ENCODE measurements at regions not wholly inside any gene's neighbourhood (a gene's known extent, or its start where the extent isn't known, plus 50 kb on each side); places are given as distances from the start of the nearest gene placed in this dataset.

GRCh38 chrX:98362630-98363029, 1478.9 kb downstream of the RPA4 start:
- H3K27ac ChIP-seq (ENCODE audit: low read depth, low read length), result no peak overlapping the region
- H3K4me1 ChIP-seq (ENCODE audit: control insufficient read depth in 1 of 2, insufficient read depth in 2 of 2, low read length in 2 of 2), result no peaks in the 10 kb centered on the region
- intact Hi-C loops (cut with micrococcal nuclease), result no loop called here
- POLR2A ChIA-PET, result no interaction called here
- no peaks in the 10 kb centered on the region for H3K27me3 ChIP-seq (ENCODE audit: insufficient read depth, low read length)
- H3K9me2 ChIP-seq (ENCODE audit: insufficient read depth), result no peaks in the 10 kb centered on the region
- no peak for TF ChIP-seq TCF7L2 (IDR thresholded peaks at IDR 0.05; ENCODE audit: borderline replicate concordance, extremely low read depth, insufficient read depth, insufficient read length)
- no peak for TF ChIP-seq POLR2A (IDR thresholded peaks at IDR 0.05; ENCODE audit: borderline replicate concordance, extremely low read depth, insufficient read depth, insufficient read length)
- TF ChIP-seq EZH2phosphoT487 (IDR thresholded peaks at IDR 0.05; ENCODE audit: borderline replicate concordance), result no peak
- no peak for TF ChIP-seq FOSL1 (IDR thresholded peaks at IDR 0.05; ENCODE audit: low read depth)
- TF ChIP-seq, protein P1, sequence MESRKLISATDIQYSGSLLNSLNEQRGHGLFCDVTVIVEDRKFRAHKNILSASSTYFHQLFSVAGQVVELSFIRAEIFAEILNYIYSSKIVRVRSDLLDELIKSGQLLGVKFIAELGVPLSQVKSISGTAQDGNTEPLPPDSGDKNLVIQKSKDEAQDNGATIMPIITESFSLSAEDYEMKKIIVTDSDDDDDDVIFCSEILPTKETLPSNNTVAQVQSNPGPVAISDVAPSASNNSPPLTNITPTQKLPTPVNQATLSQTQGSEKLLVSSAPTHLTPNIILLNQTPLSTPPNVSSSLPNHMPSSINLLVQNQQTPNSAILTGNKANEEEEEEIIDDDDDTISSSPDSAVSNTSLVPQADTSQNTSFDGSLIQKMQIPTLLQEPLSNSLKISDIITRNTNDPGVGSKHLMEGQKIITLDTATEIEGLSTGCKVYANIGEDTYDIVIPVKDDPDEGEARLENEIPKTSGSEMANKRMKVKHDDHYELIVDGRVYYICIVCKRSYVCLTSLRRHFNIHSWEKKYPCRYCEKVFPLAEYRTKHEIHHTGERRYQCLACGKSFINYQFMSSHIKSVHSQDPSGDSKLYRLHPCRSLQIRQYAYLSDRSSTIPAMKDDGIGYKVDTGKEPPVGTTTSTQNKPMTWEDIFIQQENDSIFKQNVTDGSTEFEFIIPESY (IDR thresholded peaks at IDR 0.05; ENCODE audit: extremely low read depth, insufficient replicate concordance, low read length), result no peak
- TF ChIP-seq, protein P2, sequence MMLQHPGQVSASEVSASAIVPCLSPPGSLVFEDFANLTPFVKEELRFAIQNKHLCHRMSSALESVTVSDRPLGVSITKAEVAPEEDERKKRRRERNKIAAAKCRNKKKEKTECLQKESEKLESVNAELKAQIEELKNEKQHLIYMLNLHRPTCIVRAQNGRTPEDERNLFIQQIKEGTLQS (IDR thresholded peaks at IDR 0.05), result no peak
- no peak for TF ChIP-seq SRF (IDR thresholded peaks at IDR 0.05; ENCODE audit: low read depth)
- no peak for TF ChIP-seq SP1 (IDR thresholded peaks at IDR 0.05; ENCODE audit: low read depth)
- TF ChIP-seq CEBPB (IDR thresholded peaks at IDR 0.05; ENCODE audit: low read depth), result no peak
- TF ChIP-seq, protein P3, sequence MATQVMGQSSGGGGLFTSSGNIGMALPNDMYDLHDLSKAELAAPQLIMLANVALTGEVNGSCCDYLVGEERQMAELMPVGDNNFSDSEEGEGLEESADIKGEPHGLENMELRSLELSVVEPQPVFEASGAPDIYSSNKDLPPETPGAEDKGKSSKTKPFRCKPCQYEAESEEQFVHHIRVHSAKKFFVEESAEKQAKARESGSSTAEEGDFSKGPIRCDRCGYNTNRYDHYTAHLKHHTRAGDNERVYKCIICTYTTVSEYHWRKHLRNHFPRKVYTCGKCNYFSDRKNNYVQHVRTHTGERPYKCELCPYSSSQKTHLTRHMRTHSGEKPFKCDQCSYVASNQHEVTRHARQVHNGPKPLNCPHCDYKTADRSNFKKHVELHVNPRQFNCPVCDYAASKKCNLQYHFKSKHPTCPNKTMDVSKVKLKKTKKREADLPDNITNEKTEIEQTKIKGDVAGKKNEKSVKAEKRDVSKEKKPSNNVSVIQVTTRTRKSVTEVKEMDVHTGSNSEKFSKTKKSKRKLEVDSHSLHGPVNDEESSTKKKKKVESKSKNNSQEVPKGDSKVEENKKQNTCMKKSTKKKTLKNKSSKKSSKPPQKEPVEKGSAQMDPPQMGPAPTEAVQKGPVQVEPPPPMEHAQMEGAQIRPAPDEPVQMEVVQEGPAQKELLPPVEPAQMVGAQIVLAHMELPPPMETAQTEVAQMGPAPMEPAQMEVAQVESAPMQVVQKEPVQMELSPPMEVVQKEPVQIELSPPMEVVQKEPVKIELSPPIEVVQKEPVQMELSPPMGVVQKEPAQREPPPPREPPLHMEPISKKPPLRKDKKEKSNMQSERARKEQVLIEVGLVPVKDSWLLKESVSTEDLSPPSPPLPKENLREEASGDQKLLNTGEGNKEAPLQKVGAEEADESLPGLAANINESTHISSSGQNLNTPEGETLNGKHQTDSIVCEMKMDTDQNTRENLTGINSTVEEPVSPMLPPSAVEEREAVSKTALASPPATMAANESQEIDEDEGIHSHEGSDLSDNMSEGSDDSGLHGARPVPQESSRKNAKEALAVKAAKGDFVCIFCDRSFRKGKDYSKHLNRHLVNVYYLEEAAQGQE (IDR thresholded peaks at IDR 0.05; ENCODE audit: low read depth), result no peak
- ATAC-seq, result no peak
- H2AFZ ChIP-seq (ENCODE audit: low read depth, low read length, poor library complexity, severe bottlenecking), result no peak overlapping the region
- no peak overlapping the region for H3K9ac ChIP-seq (ENCODE audit: low read length)
- no peaks in the 10 kb centered on the region for H3K36me3 ChIP-seq (ENCODE audit: control insufficient read depth in 1 of 2, insufficient read depth in 2 of 2, low read length in 2 of 2)
- BruUV-seq (replicated peaks), result no TSS peak
- H3K79me2 ChIP-seq (ENCODE audit: insufficient read depth, low read length), result no peaks in the 10 kb centered on the region
- H3K4me2 ChIP-seq (ENCODE audit: low read length), result no peak overlapping the region
- no peak overlapping the region for H3K4me3 ChIP-seq (replicated peaks in 1 of 2; ENCODE audit: low read depth in 1 of 2, low read length in 2 of 2)
- H3K9me3 ChIP-seq (ENCODE audit: control insufficient read depth in 1 of 2, insufficient read depth in 1 of 2, low read depth in 1 of 2, low read length in 2 of 2), result no peaks in the 10 kb centered on the region
- RAD21 ChIA-PET (ENCODE audit: low non-redundant PET in 1 of 2, low total read pairs in 2 of 2, uncharacterized antibody in 2 of 2, unreplicated experiment in 2 of 2), result no interaction called here
- H4K20me1 ChIP-seq (ENCODE audit: insufficient read depth), result no peaks in the 10 kb centered on the region
- CTCF ChIA-PET, result no interaction called here
- DNase-seq (ENCODE audit: low read depth, low spot score), result no peak

Data from HCT116 (cell line).